MM.1S (cell line): ENCODE measurements at regions not wholly inside any gene's neighbourhood (a gene's known extent, or its start where the extent isn't known, plus 50 kb on each side); places are given as distances from the start of the nearest gene placed in this dataset.

Source experiments
- DNase-seq: peaks from one replicate; pipeline ENCODE4 v3.0.0-alpha.2; 2015
- H2AFZ ChIP-seq: fragments of 300-600 bp; sonication (generic); 2 replicates; pipeline ENCODE4 v1.6.0; 2016; ENCODE audit warnings: antibody characterized with exemption, low read length
- H3F3A ChIP-seq: fragments of 300-600 bp; sonication (generic); 2 replicates; pipeline ENCODE4 v1.6.1; 2016; ENCODE audit warnings: mild to moderate bottlenecking, antibody characterized with exemption, low read length, moderate library complexity, mixed read lengths; ENCODE audit not compliant: insufficient read depth
- H3K27ac ChIP-seq: fragments of 300-600 bp; sonication (generic); 2 replicates; pipeline ENCODE4 v1.5.1; 2016; ENCODE audit warnings: mild to moderate bottlenecking, low read length
- H3K27me3 ChIP-seq: fragments of 300-600 bp; sonication (generic); replicated peaks from 2 replicates; pipeline ENCODE4 v1.6.0; 2016; ENCODE audit warnings: low read length; ENCODE audit not compliant: insufficient read depth
- H3K36me3 ChIP-seq: fragments of 300-600 bp; sonication (generic); replicated peaks from 2 replicates; pipeline ENCODE4 v1.6.1; 2016; ENCODE audit warnings: mild to moderate bottlenecking, low read length, mixed read lengths; ENCODE audit not compliant: insufficient read depth
- H3K4me1 ChIP-seq: fragments of 300-600 bp; sonication (generic); 2 replicates; pipeline ENCODE4 v1.6.1; 2016; ENCODE audit warnings: low read length, mixed read lengths
- H3K4me2 ChIP-seq: fragments of 300-600 bp; sonication (generic); 2 replicates; pipeline ENCODE4 v1.6.0; 2016; ENCODE audit warnings: low read depth, low read length
- H3K4me3 ChIP-seq: fragments of 300-600 bp; sonication (generic); 2 replicates; pipeline ENCODE4 v1.5.1; 2016; ENCODE audit warnings: low read length, mixed read lengths
- H3K79me2 ChIP-seq: fragments of 300-600 bp; sonication (generic); 2 replicates; pipeline ENCODE4 v1.6.1; 2016; ENCODE audit warnings: mixed run types, low read length, mixed read lengths
- H3K9ac ChIP-seq: fragments of 300-600 bp; sonication (generic); 2 replicates; pipeline ENCODE4 v1.6.1; 2016; ENCODE audit warnings: low read length, mixed read lengths
- H3K9me2 ChIP-seq: fragments of 300-600 bp; sonication (generic); replicated peaks from 2 replicates; pipeline ENCODE4 v1.6.1; 2016; ENCODE audit warnings: mild to moderate bottlenecking, low read length, mixed read lengths; ENCODE audit not compliant: insufficient read depth
- H3K9me3 ChIP-seq: fragments of 300-600 bp; sonication (generic); replicated peaks from 2 replicates; pipeline ENCODE4 v1.6.1; 2016; ENCODE audit warnings: mild to moderate bottlenecking, low read length, mixed read lengths; ENCODE audit not compliant: insufficient read depth
- H4K20me1 ChIP-seq: fragments of 300-600 bp; sonication (generic); 2 replicates; pipeline ENCODE4 v1.6.1; 2016; ENCODE audit warnings: mild to moderate bottlenecking, low read length, moderate library complexity, mixed read lengths; ENCODE audit not compliant: insufficient read depth
- CTCF ChIP-seq: fragments of 300-600 bp; sonication (generic); IDR thresholded peaks from 2 replicates; pipeline ENCODE4 v1.5.1; 2016; ENCODE audit warnings: antibody characterized with exemption, low read length, mixed read lengths
- EZH2 ChIP-seq: fragments of 300-600 bp; sonication (generic); optimal IDR thresholded peaks from 2 replicates; pipeline ENCODE3; 2017; ENCODE audit warnings: low read depth, mild to moderate bottlenecking, antibody characterized with exemption, low read length, mixed read lengths
- EZH2phosphoT487 ChIP-seq: fragments of 300-600 bp; sonication (generic); IDR thresholded peaks from 2 replicates; pipeline ENCODE4 v1.6.1; 2018; ENCODE audit warnings: antibody characterized with exemption, low read length

DNA sequence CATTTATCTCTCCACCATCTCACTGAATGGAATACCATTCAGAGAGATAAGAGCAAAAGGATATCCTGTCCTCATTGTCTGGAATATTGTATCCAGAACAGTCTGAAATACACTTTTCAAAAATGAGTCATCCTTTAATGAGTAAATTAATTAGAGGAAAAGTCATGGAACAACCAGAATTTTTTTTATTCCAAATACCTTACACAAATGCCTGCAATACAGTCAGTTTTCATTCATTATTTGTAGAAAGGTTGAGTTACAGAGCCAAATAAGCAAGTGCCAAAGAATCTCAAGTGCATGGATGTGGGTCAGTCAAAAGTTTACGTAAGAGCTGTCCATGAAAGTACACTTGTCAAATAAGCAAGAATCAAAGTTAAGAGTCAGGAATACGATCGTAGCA, 482.6 kb downstream of the IPMK start:
- no peaks in the 10 kb centered on the region for H3K9me2 ChIP-seq

GRCh38 chr10:57776688-57777432, 490.8 kb downstream of the IPMK start:
- H3K79me2 ChIP-seq = no peaks in the 10 kb centered on the region
- no peak overlapping the region for H3K4me3 ChIP-seq
- no peak overlapping the region for H3K9ac ChIP-seq
- DNase-seq = no peak
- no peaks in the 10 kb centered on the region for H3K27me3 ChIP-seq
- no peaks in the 10 kb centered on the region for H3K4me1 ChIP-seq
- H4K20me1 ChIP-seq = no peaks in the 10 kb centered on the region
- no peaks in the 10 kb centered on the region for H3K9me3 ChIP-seq
- no peaks in the 10 kb centered on the region for H3K36me3 ChIP-seq
- no peak overlapping the region for H3K4me2 ChIP-seq
- no peak for TF ChIP-seq EZH2
- no peak for TF ChIP-seq EZH2phosphoT487
- no peak for TF ChIP-seq CTCF
- no peaks in the 10 kb centered on the region for H3F3A ChIP-seq
- no peaks in the 10 kb centered on the region for H3K9me2 ChIP-seq
- no peak overlapping the region for H2AFZ ChIP-seq
- no peak overlapping the region for H3K27ac ChIP-seq

More for the DNA sequence above, 482.6 kb downstream of the IPMK start:
- Histone ChIP-seq H3F3A (no peaks in the 10 kb centered on the region), H3K79me2 (no peaks in the 10 kb centered on the region), H3K4me2 (no peak overlapping the region), H4K20me1 (no peaks in the 10 kb centered on the region), H3K36me3 (no peaks in the 10 kb centered on the region), H3K9ac (no peak overlapping the region), H2AFZ (no peak overlapping the region), H3K27me3 (no peaks in the 10 kb centered on the region), H3K4me1 (no peaks in the 10 kb centered on the region), H3K4me3 (no peak overlapping the region), H3K27ac (no peak overlapping the region), H3K9me3 (no peaks in the 10 kb centered on the region)
- DNase-seq = no peak
- TF ChIP-seq EZH2phosphoT487 = no peak
- no peak for TF ChIP-seq CTCF
- no peak for TF ChIP-seq EZH2

DNA sequence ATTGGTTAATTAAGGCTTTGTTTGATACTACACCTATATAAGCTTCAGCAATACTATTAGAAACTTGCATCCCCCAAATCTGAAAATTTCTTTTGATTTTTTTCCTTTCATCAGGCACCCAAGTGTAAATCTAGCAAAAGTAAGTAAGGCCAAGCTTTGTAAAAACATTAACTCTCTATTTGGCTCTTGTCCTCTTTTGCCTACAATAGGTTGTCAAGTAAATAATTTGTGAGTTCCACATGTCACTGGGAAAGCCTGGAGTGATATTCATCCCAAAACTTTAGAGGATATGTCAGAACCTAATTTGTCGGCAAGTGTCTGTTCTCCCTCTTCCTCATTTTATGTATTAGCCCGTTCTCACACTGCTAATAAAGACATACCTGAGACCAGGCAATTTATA, 492.4 kb downstream of the IPMK start:
- Histone ChIP-seq H3K9me2 (no peaks in the 10 kb centered on the region), H3K27ac (no peak overlapping the region), H3F3A (no peaks in the 10 kb centered on the region), H3K79me2 (no peaks in the 10 kb centered on the region), H4K20me1 (no peaks in the 10 kb centered on the region), H3K4me3 (no peak overlapping the region), H3K9me3 (no peaks in the 10 kb centered on the region), H3K4me1 (no peaks in the 10 kb centered on the region), H3K9ac (no peak overlapping the region), H3K4me2 (no peak overlapping the region), H2AFZ (no peak overlapping the region), H3K27me3 (no peaks in the 10 kb centered on the region), H3K36me3 (no peaks in the 10 kb centered on the region)
- DNase-seq = no peak
- no peak for TF ChIP-seq CTCF
- TF ChIP-seq EZH2 = no peak
- no peak for TF ChIP-seq EZH2phosphoT487
